SK-N-SH treated with all-trans-retinoic acid at 6 μM for 48 hours (cell line): ENCODE measurements at regions not wholly inside any gene's neighbourhood (a gene's known extent, or its start where the extent isn't known, plus 50 kb on each side); places are given as distances from the start of the nearest gene placed in this dataset.

Experiments used
- ATAC-seq: fragments of 200-7000 bp; cut with Tn5 transposase; 3 replicates; pipeline ENCODE4 v1.9.1; 2020; ENCODE audit warnings: mild to moderate bottlenecking, moderate library complexity
- ARNTL ChIP-seq: fragments of 450-650 bp; formaldehyde crosslinking; IDR thresholded peaks from 2 replicates; pipeline ENCODE4 v1.5.0; 2020; ENCODE audit warnings: low read depth, mild to moderate bottlenecking, moderate library complexity, borderline replicate concordance
- BACH2 ChIP-seq: fragments of 250-450 bp; sonication (Bioruptor Pico); IDR thresholded peaks from 2 replicates; pipeline ENCODE4 v1.9.0; 2021; ENCODE audit warnings: mild to moderate bottlenecking, borderline replicate concordance
- CREB5 ChIP-seq: fragments of 250-450 bp; sonication (Bioruptor Pico); IDR thresholded peaks from 2 replicates; pipeline ENCODE4 v1.5.1; 2020; ENCODE audit warnings: low read depth, mild to moderate bottlenecking, moderate library complexity
- CSDC2 ChIP-seq: fragments of 250-450 bp; sonication (Bioruptor Pico); IDR thresholded peaks from 2 replicates; pipeline ENCODE4 v1.5.0; 2020; ENCODE audit warnings: mild to moderate bottlenecking, moderate library complexity
- CSRNP3 ChIP-seq: fragments of 250-450 bp; sonication (Bioruptor Pico); IDR thresholded peaks from 2 replicates; pipeline ENCODE4 v1.5.1; 2021; ENCODE audit warnings: mild to moderate bottlenecking, moderate library complexity
- GLIS3 ChIP-seq: fragments of 250-450 bp; sonication (Bioruptor Pico); IDR thresholded peaks from 2 replicates; pipeline ENCODE4 v1.5.0; 2020; ENCODE audit warnings: mild to moderate bottlenecking, moderate library complexity
- OSR1 ChIP-seq: fragments of 250-450 bp; sonication (Bioruptor Pico); IDR thresholded peaks from 2 replicates; pipeline ENCODE4 v1.8.0; 2022; ENCODE audit warnings: moderate library complexity, mild to moderate bottlenecking, inconsistent platforms
- PATZ1 ChIP-seq: fragments of 250-450 bp; sonication (Bioruptor Pico); IDR thresholded peaks from 2 replicates; pipeline ENCODE4 v1.8.0; 2020; ENCODE audit warnings: mild to moderate bottlenecking, moderate library complexity, borderline replicate concordance
- POU6F1 ChIP-seq: fragments of 250-450 bp; sonication (Bioruptor Pico); IDR thresholded peaks from 2 replicates; pipeline ENCODE4 v1.8.0; 2021; ENCODE audit warnings: low read depth, mild to moderate bottlenecking, moderate library complexity, borderline replicate concordance
- PPARA ChIP-seq: fragments of 250-450 bp; sonication (Bioruptor Pico); IDR thresholded peaks from 2 replicates; pipeline ENCODE4 v1.5.0; 2020; ENCODE audit warnings: mild to moderate bottlenecking, borderline replicate concordance
- RARB ChIP-seq: fragments of 250-450 bp; sonication (Bioruptor Pico); IDR thresholded peaks from 2 replicates; pipeline ENCODE4 v1.8.0; 2021; ENCODE audit warnings: mild to moderate bottlenecking, moderate library complexity
- SNAI2 ChIP-seq: fragments of 250-450 bp; sonication (Bioruptor Pico); IDR thresholded peaks from 2 replicates; pipeline ENCODE4 v1.5.0; 2020; ENCODE audit warnings: mild to moderate bottlenecking, moderate library complexity
- TCF4 ChIP-seq: fragments of 250-450 bp; sonication (Bioruptor Pico); IDR thresholded peaks from 2 replicates; pipeline ENCODE4 v1.8.0; 2021; ENCODE audit warnings: mild to moderate bottlenecking, moderate library complexity, borderline replicate concordance
- TOX ChIP-seq: fragments of 250-450 bp; sonication (Bioruptor Pico); IDR thresholded peaks from 2 replicates; pipeline ENCODE4 v1.8.0; 2021; ENCODE audit warnings: mild to moderate bottlenecking, moderate library complexity, borderline replicate concordance
- TSHZ2 ChIP-seq: fragments of 250-450 bp; sonication (Bioruptor Pico); IDR thresholded peaks from 2 replicates; pipeline ENCODE4 v1.5.0; 2020; ENCODE audit warnings: mild to moderate bottlenecking, moderate library complexity
- ZC3H10 ChIP-seq: fragments of 250-450 bp; sonication (Bioruptor Pico); IDR thresholded peaks from 2 replicates; pipeline ENCODE4 v1.5.1; 2021; ENCODE audit warnings: mild to moderate bottlenecking, moderate library complexity
- ZFP3 ChIP-seq: fragments of 250-450 bp; sonication (Bioruptor Pico); IDR thresholded peaks from 2 replicates; pipeline ENCODE4 v1.5.0; 2020; ENCODE audit warnings: mild to moderate bottlenecking, moderate library complexity
- ZFP30 ChIP-seq: fragments of 450-650 bp; formaldehyde crosslinking; IDR thresholded peaks from 2 replicates; pipeline ENCODE4 v1.5.0; 2022; ENCODE audit warnings: mild to moderate bottlenecking, moderate library complexity
- ZNF565 ChIP-seq: fragments of 450-650 bp; formaldehyde crosslinking; conservative IDR thresholded peaks from 2 replicates; pipeline ENCODE4 v1.5.0; 2020; ENCODE audit warnings: low read depth, mild to moderate bottlenecking, moderate library complexity
- ZNF8 ChIP-seq: fragments of 450-650 bp; formaldehyde crosslinking; IDR thresholded peaks from 2 replicates; pipeline ENCODE4 v1.5.0; 2020; ENCODE audit warnings: mild to moderate bottlenecking, moderate library complexity

- no peak for ATAC-seq
- no peak for TF ChIP-seq OSR1 (CRISPR knock-in tag)
- TF ChIP-seq PATZ1 (CRISPR knock-in tag): no peak
- no peak for TF ChIP-seq CREB5 (CRISPR knock-in tag)
Measured at GRCh38 chr7:67771846-67772605, 775.4 kb downstream of the TYW1 start.

- no peak for ATAC-seq
- TF ChIP-seq ZNF8 (no peak), ZFP3 (CRISPR knock-in tag) (no peak), PPARA (CRISPR knock-in tag) (no peak)
Measured at GRCh38 chr7:67773081-67773480, 776.4 kb downstream of the TYW1 start.

GRCh38 chr7:67777119-67777518 is 780.5 kb downstream of the TYW1 start:
- TF ChIP-seq GLIS3 (CRISPR knock-in tag) (no peak), CSRNP3 (CRISPR knock-in tag) (no peak), TOX (CRISPR knock-in tag) (no peak), BACH2 (CRISPR knock-in tag) (no peak), TCF4 (CRISPR knock-in tag) (no peak), ZFP3 (CRISPR knock-in tag) (no peak), PATZ1 (CRISPR knock-in tag) (no peak), ZNF8 (no peak), RARB (no peak), PPARA (CRISPR knock-in tag) (no peak), ZNF565 (CRISPR knock-in tag) (no peak), TSHZ2 (no peak), ARNTL (CRISPR knock-in tag) (no peak), SNAI2 (CRISPR knock-in tag) (no peak)
- no peak for ATAC-seq

GRCh38 chr7:67781841-67782240 is 785.2 kb downstream of the TYW1 start:
- ATAC-seq: no peak
- no peak for TF ChIP-seq TCF4 (CRISPR knock-in tag)
- no peak for TF ChIP-seq TOX (CRISPR knock-in tag)
- TF ChIP-seq SNAI2 (CRISPR knock-in tag): no peak
- TF ChIP-seq RARB: no peak
- TF ChIP-seq ZFP30 (CRISPR knock-in tag): no peak
- TF ChIP-seq CSDC2 (CRISPR knock-in tag): no peak
- no peak for TF ChIP-seq BACH2 (CRISPR knock-in tag)
- TF ChIP-seq PATZ1 (CRISPR knock-in tag): no peak
- no peak for TF ChIP-seq PPARA (CRISPR knock-in tag)
- TF ChIP-seq POU6F1 (CRISPR knock-in tag): no peak
- no peak for TF ChIP-seq ZC3H10 (CRISPR knock-in tag)
- TF ChIP-seq ZNF565 (CRISPR knock-in tag): no peak
